ENCODE measurements at regions not wholly inside any gene's neighbourhood (a gene's known extent, or its start where the extent isn't known, plus 50 kb on each side); places are given as distances from the start of the nearest gene placed in this dataset.

- no peak for TF ChIP-seq POLR2A (IDR thresholded peaks at IDR 0.05)
- TF ChIP-seq, protein P1, sequence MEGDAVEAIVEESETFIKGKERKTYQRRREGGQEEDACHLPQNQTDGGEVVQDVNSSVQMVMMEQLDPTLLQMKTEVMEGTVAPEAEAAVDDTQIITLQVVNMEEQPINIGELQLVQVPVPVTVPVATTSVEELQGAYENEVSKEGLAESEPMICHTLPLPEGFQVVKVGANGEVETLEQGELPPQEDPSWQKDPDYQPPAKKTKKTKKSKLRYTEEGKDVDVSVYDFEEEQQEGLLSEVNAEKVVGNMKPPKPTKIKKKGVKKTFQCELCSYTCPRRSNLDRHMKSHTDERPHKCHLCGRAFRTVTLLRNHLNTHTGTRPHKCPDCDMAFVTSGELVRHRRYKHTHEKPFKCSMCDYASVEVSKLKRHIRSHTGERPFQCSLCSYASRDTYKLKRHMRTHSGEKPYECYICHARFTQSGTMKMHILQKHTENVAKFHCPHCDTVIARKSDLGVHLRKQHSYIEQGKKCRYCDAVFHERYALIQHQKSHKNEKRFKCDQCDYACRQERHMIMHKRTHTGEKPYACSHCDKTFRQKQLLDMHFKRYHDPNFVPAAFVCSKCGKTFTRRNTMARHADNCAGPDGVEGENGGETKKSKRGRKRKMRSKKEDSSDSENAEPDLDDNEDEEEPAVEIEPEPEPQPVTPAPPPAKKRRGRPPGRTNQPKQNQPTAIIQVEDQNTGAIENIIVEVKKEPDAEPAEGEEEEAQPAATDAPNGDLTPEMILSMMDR (IDR thresholded peaks at IDR 0.05), result no peak
Observed at GRCh38 chr13:52949742-52950141, 78.9 kb upstream of the OLFM4 start.
